ENCODE measurements at regions not wholly inside any gene's neighbourhood (a gene's known extent, or its start where the extent isn't known, plus 50 kb on each side); places are given as distances from the start of the nearest gene placed in this dataset.

DNA sequence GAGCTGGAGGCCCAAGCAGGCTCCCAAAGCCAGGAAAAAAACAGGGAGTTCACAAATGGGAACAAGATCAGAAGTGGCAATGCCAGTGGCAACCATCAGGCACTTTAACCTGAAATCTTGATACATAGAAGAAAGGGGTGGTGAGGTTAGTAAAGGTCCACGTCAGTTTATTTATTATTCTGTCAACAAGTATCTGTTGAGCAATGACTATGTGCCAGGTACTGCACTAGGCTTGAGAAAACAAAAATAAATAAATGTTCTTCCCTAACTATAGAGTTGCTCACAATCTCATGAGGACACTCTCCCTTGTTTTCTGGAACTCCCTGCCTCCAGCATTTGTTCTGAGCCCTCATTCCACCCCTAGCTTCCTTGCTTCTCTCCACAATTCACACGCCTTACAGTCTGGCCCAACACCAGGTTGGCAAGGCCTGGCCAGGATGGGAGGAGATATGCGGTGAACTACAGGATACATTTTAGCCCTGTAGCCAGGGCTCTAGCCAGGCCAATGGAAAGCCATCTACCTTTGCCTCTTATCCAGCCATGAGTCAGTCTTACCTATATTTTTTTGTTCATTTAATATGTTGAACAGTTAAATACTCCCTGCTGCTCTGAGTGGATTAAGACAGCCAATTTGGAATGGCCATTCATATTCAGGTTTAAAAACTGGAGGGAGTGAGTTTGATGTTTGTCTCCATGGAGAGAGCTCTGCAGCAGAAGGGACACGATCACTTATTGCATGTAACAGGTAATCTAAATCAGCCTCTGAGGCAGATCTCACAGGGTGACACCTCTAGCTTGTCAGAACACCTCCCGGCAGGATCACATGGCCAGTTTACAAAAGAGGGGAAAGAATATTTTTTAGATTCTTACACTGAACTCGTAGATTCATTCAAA, 161.9 kb upstream of the ATP11B start:
- TF ChIP-seq, protein P1, sequence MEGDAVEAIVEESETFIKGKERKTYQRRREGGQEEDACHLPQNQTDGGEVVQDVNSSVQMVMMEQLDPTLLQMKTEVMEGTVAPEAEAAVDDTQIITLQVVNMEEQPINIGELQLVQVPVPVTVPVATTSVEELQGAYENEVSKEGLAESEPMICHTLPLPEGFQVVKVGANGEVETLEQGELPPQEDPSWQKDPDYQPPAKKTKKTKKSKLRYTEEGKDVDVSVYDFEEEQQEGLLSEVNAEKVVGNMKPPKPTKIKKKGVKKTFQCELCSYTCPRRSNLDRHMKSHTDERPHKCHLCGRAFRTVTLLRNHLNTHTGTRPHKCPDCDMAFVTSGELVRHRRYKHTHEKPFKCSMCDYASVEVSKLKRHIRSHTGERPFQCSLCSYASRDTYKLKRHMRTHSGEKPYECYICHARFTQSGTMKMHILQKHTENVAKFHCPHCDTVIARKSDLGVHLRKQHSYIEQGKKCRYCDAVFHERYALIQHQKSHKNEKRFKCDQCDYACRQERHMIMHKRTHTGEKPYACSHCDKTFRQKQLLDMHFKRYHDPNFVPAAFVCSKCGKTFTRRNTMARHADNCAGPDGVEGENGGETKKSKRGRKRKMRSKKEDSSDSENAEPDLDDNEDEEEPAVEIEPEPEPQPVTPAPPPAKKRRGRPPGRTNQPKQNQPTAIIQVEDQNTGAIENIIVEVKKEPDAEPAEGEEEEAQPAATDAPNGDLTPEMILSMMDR (IDR thresholded peaks at IDR 0.05): no peak
- no peak for TF ChIP-seq EZH2 (IDR thresholded peaks at IDR 0.05; ENCODE audit: borderline replicate concordance, insufficient read depth, low read depth, low read length, poor library complexity, severe bottlenecking)
